VCaP (cell line): ENCODE measurements at regions not wholly inside any gene's neighbourhood (a gene's known extent, or its start where the extent isn't known, plus 50 kb on each side); places are given as distances from the start of the nearest gene placed in this dataset.

Experiments used
- H3K27ac ChIP-seq: fragments of 450-650 bp; 2 replicates; pipeline ENCODE4 v1.5.1; 2017
- TF ChIP-seq, protein P1 (sequence below): fragments of 450-650 bp; conservative IDR thresholded peaks from 2 replicates; pipeline ENCODE4 v1.5.1; 2017; ENCODE audit warnings: mild to moderate bottlenecking, moderate library complexity

DNA sequence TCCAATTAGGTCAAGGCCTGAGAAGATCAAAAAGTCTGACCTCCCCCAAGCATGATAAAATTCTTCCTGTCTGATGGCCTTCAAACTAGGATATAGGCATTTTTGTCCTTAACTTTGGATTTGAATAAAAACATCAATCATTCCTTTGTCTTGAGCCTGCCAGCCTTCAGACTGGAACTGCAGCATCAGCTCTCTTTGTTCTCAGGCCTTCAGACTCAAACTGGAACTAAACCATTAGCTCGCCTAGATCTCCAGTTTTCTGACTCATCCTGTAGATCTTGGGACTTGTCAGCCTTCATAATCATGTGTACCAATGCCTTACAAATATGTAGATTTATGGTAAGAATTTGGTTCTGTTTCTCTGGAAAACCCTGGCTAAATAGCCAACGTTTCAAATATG lies 721.7 kb downstream of the GALC start:
- TF ChIP-seq, protein P1, sequence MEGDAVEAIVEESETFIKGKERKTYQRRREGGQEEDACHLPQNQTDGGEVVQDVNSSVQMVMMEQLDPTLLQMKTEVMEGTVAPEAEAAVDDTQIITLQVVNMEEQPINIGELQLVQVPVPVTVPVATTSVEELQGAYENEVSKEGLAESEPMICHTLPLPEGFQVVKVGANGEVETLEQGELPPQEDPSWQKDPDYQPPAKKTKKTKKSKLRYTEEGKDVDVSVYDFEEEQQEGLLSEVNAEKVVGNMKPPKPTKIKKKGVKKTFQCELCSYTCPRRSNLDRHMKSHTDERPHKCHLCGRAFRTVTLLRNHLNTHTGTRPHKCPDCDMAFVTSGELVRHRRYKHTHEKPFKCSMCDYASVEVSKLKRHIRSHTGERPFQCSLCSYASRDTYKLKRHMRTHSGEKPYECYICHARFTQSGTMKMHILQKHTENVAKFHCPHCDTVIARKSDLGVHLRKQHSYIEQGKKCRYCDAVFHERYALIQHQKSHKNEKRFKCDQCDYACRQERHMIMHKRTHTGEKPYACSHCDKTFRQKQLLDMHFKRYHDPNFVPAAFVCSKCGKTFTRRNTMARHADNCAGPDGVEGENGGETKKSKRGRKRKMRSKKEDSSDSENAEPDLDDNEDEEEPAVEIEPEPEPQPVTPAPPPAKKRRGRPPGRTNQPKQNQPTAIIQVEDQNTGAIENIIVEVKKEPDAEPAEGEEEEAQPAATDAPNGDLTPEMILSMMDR = no peak

GRCh38 chr14:87268997-87269396 lies 724.0 kb downstream of the GALC start:
- H3K27ac ChIP-seq = no peak overlapping the region
- TF ChIP-seq, protein P1 = no peak

More for the DNA sequence above, 721.7 kb downstream of the GALC start:
- no peak overlapping the region for H3K27ac ChIP-seq

DNA sequence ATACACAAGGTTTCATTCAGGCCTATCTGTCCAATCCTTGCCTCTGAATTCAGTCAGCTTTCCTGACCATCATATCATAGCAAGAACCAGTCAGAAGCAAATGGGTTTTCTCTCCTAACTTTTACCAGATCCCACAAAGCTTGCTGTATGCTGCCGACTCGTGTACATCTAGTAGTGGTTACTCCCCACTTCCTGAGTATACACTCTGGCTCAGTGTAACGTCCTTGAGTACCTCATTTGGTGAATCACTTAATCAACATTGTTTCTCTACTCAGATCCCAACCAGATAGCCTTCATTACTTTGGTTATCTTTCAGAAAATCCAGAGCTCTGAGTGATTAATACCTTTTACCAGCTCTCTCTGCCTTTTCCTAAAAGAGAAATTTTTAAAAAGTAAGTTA lies 728.2 kb downstream of the GALC start:
- H3K27ac ChIP-seq = no peak overlapping the region
- TF ChIP-seq, protein P1 = no peak

DNA sequence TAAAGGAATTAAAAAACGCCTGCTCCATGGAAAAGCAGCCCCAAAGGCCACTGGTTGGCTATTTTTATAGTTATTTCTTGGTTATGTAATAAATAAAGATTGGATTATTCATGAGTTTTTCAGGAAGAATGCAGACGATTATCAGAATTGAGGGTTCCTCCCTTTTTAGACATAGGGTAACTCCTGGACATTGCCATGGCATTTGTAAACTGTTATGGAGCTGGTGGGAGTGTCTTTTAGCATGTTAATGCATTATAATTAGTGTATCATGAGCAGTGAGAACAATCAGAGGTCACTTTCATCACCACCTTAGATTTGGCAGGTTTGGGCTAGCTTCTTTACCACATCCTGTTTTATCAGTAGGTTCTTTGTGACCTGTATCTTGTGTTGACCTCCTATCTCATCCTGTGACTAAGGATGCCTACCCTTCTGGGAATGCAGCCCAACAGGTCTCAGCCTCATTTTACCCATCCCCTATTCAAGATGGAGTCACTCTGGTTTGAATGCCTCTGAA lies 728.7 kb downstream of the GALC start:
- no peak overlapping the region for H3K27ac ChIP-seq
- TF ChIP-seq, protein P1 = no peak

GRCh38 chr14:87261621-87262020 lies 731.4 kb downstream of the GALC start:
- TF ChIP-seq, protein P1 = no peak
- no peak overlapping the region for H3K27ac ChIP-seq

DNA sequence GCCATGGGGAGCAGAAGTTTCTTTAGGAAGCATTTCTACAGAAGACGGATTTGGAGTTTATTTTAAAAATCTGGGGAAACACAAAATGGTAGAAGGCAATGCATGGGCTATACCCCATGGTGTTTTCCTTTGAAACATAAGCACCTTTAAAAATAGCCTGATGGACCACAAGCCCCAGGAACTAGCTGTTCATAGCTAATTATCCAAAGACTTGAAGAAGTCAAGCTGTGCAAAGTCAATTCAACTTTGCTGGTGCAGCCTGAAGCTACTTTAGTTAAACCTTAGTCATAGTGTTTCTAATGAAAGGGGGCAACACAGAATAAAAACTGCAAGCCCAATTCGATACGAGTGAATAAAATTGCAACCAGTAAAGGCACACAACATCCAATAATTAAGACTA lies 732.5 kb downstream of the GALC start:
- no peak overlapping the region for H3K27ac ChIP-seq
- TF ChIP-seq, protein P1 = no peak

DNA sequence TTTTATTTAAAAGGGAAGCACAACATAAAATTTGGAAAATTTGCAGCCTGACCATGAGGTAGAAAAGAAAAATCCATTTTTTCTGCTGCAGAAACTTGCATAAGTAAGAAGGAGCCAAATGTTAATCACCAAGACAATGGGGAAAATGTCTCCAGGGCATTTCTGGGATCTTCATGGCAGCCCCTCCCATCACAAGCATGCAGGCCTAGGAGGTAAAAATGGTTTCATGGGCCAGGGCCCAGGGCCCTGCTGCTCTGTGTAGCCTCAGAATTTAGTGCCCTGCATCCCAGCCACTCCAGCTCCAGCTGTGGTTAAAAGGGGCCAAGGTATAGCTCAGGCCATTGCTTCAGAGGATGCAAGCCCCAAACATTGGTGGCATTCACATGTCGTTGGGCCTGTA lies 735.6 kb downstream of the GALC start:
- TF ChIP-seq, protein P1 = no peak
- no peak overlapping the region for H3K27ac ChIP-seq
